Keratinocyte (primary cell): ENCODE measurements at regions not wholly inside any gene's neighbourhood (a gene's known extent, or its start where the extent isn't known, plus 50 kb on each side); places are given as distances from the start of the nearest gene placed in this dataset.

Experiments used
- CTCF ChIP-seq, 3 experiments: IDR thresholded peaks in 1 of 3; conservative IDR thresholded peaks in 1 of 3; optimal IDR thresholded peaks in 1 of 3; 2 replicates in 2 of 3; 3 replicates in 1 of 3; pipeline versions ENCODE3 to v1.5.1; 2011; ENCODE audit warnings: low read length in 3 of 3, mild to moderate bottlenecking in 3 of 3, moderate library complexity in 2 of 3, control low read depth in 1 of 3, inconsistent platforms in 1 of 3; ENCODE audit not compliant: insufficient read depth in 2 of 3; ENCODE audit errors: extremely low read depth in 1 of 3
- EZH2 ChIP-seq: IDR thresholded peaks from one replicate; pipeline ENCODE4 v1.6.1; 2012; ENCODE audit warnings: inconsistent platforms, mild to moderate bottlenecking, low read length, moderate library complexity

DNA sequence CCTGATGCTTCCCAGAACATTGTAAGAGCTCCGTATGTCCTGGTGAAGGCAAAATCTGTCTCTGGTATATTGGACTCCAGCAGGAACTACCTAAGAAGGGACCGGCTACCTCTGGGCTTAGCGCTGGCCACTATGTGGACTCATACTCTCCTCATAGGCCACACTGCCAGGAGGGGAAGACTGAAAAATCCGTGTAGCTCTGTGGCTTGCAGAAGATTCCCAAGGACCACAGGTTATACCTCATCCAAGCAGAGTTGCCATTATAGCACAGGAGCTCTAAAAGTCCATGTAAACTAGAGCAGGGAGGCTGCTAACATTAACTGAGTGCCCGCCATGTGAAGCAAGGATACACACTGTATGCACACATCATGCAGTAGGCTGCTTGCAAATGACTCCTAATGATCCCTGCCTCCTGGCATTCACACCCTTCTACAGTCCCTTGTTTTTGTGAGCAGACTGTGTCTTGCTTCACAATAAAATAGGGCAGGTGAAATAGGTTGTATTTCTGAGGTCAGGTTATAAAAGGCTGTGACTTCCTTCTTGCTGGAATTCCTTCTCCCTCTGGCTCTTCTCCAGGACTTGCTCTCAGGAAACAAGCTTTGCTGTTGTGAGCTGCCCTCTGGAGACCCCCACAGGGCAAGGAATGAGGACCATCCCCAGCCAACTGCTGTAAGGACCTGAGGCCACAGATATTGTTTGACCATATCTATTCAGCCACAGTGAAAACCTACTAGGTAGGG is 192.6 kb upstream of the UBL3 start:
- no peak for TF ChIP-seq CTCF (optimal IDR thresholded peaks at IDR 0.05 in 1 of 3, IDR thresholded peaks at IDR 0.05 in 1 of 3, conservative IDR thresholded peaks at IDR 0.05 in 1 of 3; ENCODE audit: extremely low read depth in 1 of 3, insufficient read depth in 2 of 3, low read length in 3 of 3)
- no peak for TF ChIP-seq EZH2
